ENCODE measurements at regions not wholly inside any gene's neighbourhood (a gene's known extent, or its start where the extent isn't known, plus 50 kb on each side); places are given as distances from the start of the nearest gene placed in this dataset.

DNA sequence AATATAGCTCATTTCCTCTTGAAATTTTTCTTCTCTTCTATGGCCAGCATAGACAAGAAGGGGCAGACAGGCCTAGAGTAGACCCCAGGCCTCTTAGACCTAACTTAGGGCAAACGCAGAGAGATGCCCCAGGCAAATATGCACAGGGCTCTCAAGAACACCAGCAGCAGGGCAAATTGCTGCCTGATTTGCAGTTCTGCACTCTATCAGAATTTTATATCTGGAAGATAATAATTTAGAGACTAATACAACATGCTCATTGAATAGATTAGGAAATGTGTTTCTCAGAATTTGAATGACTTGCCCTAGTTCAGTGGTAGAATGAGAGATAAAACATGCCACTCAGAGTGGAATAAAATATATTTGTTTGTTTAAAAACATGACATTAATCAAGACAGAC, 200.4 kb upstream of the ADGRL2 start:
- TF ChIP-seq, protein P1, sequence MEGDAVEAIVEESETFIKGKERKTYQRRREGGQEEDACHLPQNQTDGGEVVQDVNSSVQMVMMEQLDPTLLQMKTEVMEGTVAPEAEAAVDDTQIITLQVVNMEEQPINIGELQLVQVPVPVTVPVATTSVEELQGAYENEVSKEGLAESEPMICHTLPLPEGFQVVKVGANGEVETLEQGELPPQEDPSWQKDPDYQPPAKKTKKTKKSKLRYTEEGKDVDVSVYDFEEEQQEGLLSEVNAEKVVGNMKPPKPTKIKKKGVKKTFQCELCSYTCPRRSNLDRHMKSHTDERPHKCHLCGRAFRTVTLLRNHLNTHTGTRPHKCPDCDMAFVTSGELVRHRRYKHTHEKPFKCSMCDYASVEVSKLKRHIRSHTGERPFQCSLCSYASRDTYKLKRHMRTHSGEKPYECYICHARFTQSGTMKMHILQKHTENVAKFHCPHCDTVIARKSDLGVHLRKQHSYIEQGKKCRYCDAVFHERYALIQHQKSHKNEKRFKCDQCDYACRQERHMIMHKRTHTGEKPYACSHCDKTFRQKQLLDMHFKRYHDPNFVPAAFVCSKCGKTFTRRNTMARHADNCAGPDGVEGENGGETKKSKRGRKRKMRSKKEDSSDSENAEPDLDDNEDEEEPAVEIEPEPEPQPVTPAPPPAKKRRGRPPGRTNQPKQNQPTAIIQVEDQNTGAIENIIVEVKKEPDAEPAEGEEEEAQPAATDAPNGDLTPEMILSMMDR (IDR thresholded peaks at IDR 0.05; ENCODE audit: poor library complexity, severe bottlenecking), result no peak
- no peak for TF ChIP-seq TAF1 (IDR thresholded peaks at IDR 0.05; ENCODE audit: low read depth)
- TF ChIP-seq EP300 (conservative IDR thresholded peaks at IDR 0.05; ENCODE audit: poor library complexity, severe bottlenecking), result no peak
- TF ChIP-seq RAD21 (conservative IDR thresholded peaks at IDR 0.05), result no peak

Measured in neural cell (in vitro differentiated cells).